Epithelial cell of esophagus (primary cell): ENCODE measurements at regions not wholly inside any gene's neighbourhood (a gene's known extent, or its start where the extent isn't known, plus 50 kb on each side); places are given as distances from the start of the nearest gene placed in this dataset.

ENCODE experiments used
- DNase-seq: peaks from one replicate; pipeline ENCODE4 v3.0.0; 2010; ENCODE audit warnings: low read depth
- H3K4me3 ChIP-seq: 2 replicates; pipeline ENCODE4 v1.5.1; 2011; ENCODE audit warnings: mild to moderate bottlenecking, low read length, control low read depth
- CTCF ChIP-seq: IDR thresholded peaks from 2 replicates; pipeline ENCODE4 v1.5.1; 2011; ENCODE audit warnings: low read depth, mild to moderate bottlenecking, low read length, control low read depth, inconsistent platforms; ENCODE audit not compliant: insufficient read depth; ENCODE audit errors: missing control alignments

- H3K4me3 ChIP-seq = no peak overlapping the region
- DNase-seq = no peak
- no peak for TF ChIP-seq CTCF
These were observed 1602.3 kb upstream of the PRR20A start for GRCh38 chr13:55538424-55538823.

GRCh38 chr13:55543053-55543452, 1597.7 kb upstream of the PRR20A start:
- H3K4me3 ChIP-seq = no peak overlapping the region
- no peak for DNase-seq
- no peak for TF ChIP-seq CTCF

- no peak for DNase-seq
- no peak for TF ChIP-seq CTCF
- no peak overlapping the region for H3K4me3 ChIP-seq
These were observed 1590.1 kb upstream of the PRR20A start for GRCh38 chr13:55550624-55551023.

GRCh38 chr13:55553701-55554100, 1587.0 kb upstream of the PRR20A start:
- no peak overlapping the region for H3K4me3 ChIP-seq
- no peak for DNase-seq
- no peak for TF ChIP-seq CTCF

- TF ChIP-seq CTCF = no peak
- DNase-seq = no peak
- no peak overlapping the region for H3K4me3 ChIP-seq
These were observed 1586.0 kb upstream of the PRR20A start for GRCh38 chr13:55554741-55555140.

GRCh38 chr13:55560331-55560730, 1580.4 kb upstream of the PRR20A start:
- TF ChIP-seq CTCF = no peak
- DNase-seq = no peak
- H3K4me3 ChIP-seq = no peak overlapping the region

- H3K4me3 ChIP-seq = no peak overlapping the region
- no peak for DNase-seq
- no peak for TF ChIP-seq CTCF
These were observed 1577.5 kb upstream of the PRR20A start for GRCh38 chr13:55563267-55563666.
